ENCODE measurements at regions not wholly inside any gene's neighbourhood (a gene's known extent, or its start where the extent isn't known, plus 50 kb on each side); places are given as distances from the start of the nearest gene placed in this dataset.

DNA sequence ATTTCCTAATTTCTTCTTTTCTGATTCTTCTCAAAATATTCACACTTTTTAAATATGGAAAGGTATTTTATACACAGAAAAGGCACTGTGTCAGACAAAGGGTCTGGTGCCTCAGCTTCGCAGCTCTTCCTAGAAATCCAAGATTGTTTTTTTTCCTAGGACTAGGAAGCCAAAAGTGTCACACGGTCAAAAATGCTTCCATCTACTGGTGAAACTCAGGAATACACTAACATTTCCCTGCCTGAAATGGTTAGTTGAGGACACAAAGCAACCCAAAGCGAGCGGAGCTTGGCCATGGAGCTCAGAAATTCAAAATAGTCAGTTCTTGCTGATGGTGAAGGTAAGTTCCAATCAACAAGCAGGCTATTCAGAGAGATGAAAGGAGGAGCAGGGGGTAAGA, 426.5 kb upstream of the RASGRP1 start:
- TF ChIP-seq EZH2 (IDR thresholded peaks at IDR 0.05; ENCODE audit: insufficient read depth, poor library complexity, severe bottlenecking) = no peak
- no peak for TF ChIP-seq EZH2phosphoT487 (IDR thresholded peaks at IDR 0.05; ENCODE audit: insufficient read depth, low read depth)
